Endothelial cell (in vitro differentiated cells): ENCODE measurements at regions not wholly inside any gene's neighbourhood (a gene's known extent, or its start where the extent isn't known, plus 50 kb on each side); places are given as distances from the start of the nearest gene placed in this dataset.

Source experiments
- DNase-seq: peaks from one replicate; pipeline ENCODE4 v3.0.0; 2021; ENCODE audit warnings: low spot score
- H3K27ac Mint-ChIP-seq: one replicate; pipeline ENCODE4 v1.8.0; 2021; ENCODE audit warnings: mixed read lengths, inconsistent platforms; ENCODE audit not compliant: unreplicated experiment
- H3K27me3 Mint-ChIP-seq: one replicate; pipeline ENCODE4 v1.8.0; 2021; ENCODE audit warnings: mild to moderate bottlenecking, moderate library complexity, mixed read lengths, inconsistent platforms; ENCODE audit not compliant: unreplicated experiment
- H3K36me3 Mint-ChIP-seq: one replicate; pipeline ENCODE4 v1.8.0; 2021; ENCODE audit warnings: mild to moderate bottlenecking, low read depth, mixed read lengths, inconsistent platforms; ENCODE audit not compliant: unreplicated experiment
- H3K4me1 Mint-ChIP-seq: one replicate; pipeline ENCODE4 v1.8.0; 2021; ENCODE audit warnings: mild to moderate bottlenecking, mixed read lengths, inconsistent platforms; ENCODE audit not compliant: unreplicated experiment
- H3K4me3 Mint-ChIP-seq: one replicate; pipeline ENCODE4 v1.8.0; 2021; ENCODE audit warnings: mild to moderate bottlenecking, mixed read lengths, inconsistent platforms; ENCODE audit not compliant: unreplicated experiment
- H3K9me3 Mint-ChIP-seq: one replicate; pipeline ENCODE4 v1.8.0; 2021; ENCODE audit warnings: mixed read lengths, inconsistent platforms; ENCODE audit not compliant: unreplicated experiment
- TF ChIP-seq, protein P1 (sequence below): fragments of 200-600 bp; sonication (generic); IDR thresholded peaks from one replicate; pipeline ENCODE4 v1.5.0; 2021; ENCODE audit warnings: antibody characterized with exemption; ENCODE audit not compliant: unreplicated experiment

- Mint-ChIP-seq H3K4me1 (no peaks in the 10 kb centered on the region), H3K27me3 (peaks cover 16% of the 10 kb centered on the region), H3K27ac (no peak overlapping the region), H3K36me3 (peaks cover 4% of the 10 kb centered on the region), H3K4me3 (no peak overlapping the region), H3K9me3 (no peaks in the 10 kb centered on the region)
- DNase-seq, result no peak
- TF ChIP-seq, protein P1, sequence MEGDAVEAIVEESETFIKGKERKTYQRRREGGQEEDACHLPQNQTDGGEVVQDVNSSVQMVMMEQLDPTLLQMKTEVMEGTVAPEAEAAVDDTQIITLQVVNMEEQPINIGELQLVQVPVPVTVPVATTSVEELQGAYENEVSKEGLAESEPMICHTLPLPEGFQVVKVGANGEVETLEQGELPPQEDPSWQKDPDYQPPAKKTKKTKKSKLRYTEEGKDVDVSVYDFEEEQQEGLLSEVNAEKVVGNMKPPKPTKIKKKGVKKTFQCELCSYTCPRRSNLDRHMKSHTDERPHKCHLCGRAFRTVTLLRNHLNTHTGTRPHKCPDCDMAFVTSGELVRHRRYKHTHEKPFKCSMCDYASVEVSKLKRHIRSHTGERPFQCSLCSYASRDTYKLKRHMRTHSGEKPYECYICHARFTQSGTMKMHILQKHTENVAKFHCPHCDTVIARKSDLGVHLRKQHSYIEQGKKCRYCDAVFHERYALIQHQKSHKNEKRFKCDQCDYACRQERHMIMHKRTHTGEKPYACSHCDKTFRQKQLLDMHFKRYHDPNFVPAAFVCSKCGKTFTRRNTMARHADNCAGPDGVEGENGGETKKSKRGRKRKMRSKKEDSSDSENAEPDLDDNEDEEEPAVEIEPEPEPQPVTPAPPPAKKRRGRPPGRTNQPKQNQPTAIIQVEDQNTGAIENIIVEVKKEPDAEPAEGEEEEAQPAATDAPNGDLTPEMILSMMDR, result no peak
Observed at GRCh38 chr7:422191-422885, 97.3 kb downstream of the PDGFA start.

DNA sequence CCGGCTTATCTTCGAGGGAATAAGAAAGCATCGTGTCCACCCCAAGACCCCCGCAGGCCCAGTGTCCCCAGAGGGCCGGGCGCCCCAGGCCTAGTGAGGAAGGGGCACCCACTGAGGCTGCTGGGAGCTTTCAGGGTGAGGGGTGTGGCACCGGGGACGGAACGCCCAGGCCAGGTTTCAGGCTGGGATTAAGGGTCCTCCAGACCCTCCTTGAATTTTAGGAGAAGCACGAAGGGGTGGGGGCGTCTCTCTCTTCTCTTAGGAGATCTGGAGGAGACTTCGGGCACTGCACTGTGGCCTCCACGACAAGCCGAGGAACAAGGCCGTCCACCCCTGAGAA is 96.8 kb downstream of the PDGFA start:
- H3K9me3 Mint-ChIP-seq, result no peaks in the 10 kb centered on the region
- DNase-seq, result no peak
- H3K36me3 Mint-ChIP-seq, result peaks cover 4% of the 10 kb centered on the region
- H3K27me3 Mint-ChIP-seq, result peaks cover 13% of the 10 kb centered on the region
- no peak overlapping the region for H3K4me3 Mint-ChIP-seq
- no peak overlapping the region for H3K27ac Mint-ChIP-seq
- TF ChIP-seq, protein P1, result no peak
- no peaks in the 10 kb centered on the region for H3K4me1 Mint-ChIP-seq

DNA sequence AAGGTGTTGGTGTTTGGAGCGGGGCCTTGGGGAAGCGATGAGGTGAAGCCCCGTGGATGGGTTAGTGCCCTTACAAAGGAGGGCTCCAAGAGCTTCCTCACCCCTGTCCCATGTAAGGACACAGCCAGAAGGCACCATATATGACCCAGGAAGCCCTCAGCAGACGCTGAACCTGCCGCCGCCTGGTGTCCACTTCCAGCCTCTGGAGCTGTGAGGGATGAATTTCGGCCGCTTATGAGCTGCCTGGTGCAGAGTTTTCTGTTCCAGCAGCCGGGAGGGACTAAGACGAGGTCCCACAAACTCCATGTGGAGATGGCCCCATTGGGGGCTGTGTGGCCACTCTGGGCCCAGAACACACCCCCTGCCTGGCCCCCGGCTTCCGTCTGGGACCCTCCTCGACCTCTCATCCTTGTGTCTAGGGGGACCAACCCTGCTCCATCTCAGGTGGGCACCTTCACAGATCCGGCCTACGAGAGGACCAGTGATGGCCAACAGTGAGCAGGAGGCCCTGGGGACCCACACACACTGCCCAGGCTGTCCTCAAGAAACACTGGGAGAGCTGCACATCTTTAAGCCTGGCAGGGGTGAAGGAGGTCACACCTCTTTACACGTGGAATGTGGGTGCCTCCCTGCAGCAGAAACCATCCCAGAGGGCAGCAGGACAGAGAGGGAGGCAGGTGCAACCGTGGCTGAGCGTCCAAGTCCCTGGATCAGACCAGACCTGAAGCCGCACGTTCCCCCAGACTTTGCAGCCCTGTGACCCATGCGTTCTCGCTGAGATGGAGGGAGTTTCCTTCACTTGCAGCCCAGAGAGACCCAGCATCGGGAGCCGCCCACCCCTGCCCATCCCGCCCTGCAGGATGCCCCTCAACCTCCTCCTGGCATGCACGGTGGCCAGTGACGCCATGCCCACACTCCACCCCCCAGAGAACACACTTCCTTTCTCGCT is 96.1 kb downstream of the PDGFA start:
- Mint-ChIP-seq H3K9me3 (no peaks in the 10 kb centered on the region), H3K36me3 (no peaks in the 10 kb centered on the region), H3K4me3 (no peak overlapping the region), H3K27ac (no peak overlapping the region), H3K27me3 (peaks cover 11% of the 10 kb centered on the region), H3K4me1 (no peaks in the 10 kb centered on the region)
- no peak for DNase-seq
- TF ChIP-seq, protein P1, result no peak

- no peak overlapping the region for H3K27ac Mint-ChIP-seq
- H3K36me3 Mint-ChIP-seq, result no peaks in the 10 kb centered on the region
- peaks cover 11% of the 10 kb centered on the region for H3K27me3 Mint-ChIP-seq
- no peak for DNase-seq
- H3K9me3 Mint-ChIP-seq, result no peaks in the 10 kb centered on the region
- TF ChIP-seq, protein P1, result no peak
- H3K4me1 Mint-ChIP-seq, result no peaks in the 10 kb centered on the region
- no peak overlapping the region for H3K4me3 Mint-ChIP-seq
Observed at GRCh38 chr7:424301-424935, 95.2 kb downstream of the PDGFA start.
